GM11168 (cell line): ENCODE measurements at regions not wholly inside any gene's neighbourhood (a gene's known extent, or its start where the extent isn't known, plus 50 kb on each side); places are given as distances from the start of the nearest gene placed in this dataset.

ENCODE experiments used
- in situ Hi-C: fragments of 300-500 bp; cut with MboI; formaldehyde crosslinking; loops from one replicate; pipeline ENCODE4 v1.12.0; 2022; ENCODE audit warnings: low sequenced_read_pairs; ENCODE audit not compliant: unreplicated experiment

DNA sequence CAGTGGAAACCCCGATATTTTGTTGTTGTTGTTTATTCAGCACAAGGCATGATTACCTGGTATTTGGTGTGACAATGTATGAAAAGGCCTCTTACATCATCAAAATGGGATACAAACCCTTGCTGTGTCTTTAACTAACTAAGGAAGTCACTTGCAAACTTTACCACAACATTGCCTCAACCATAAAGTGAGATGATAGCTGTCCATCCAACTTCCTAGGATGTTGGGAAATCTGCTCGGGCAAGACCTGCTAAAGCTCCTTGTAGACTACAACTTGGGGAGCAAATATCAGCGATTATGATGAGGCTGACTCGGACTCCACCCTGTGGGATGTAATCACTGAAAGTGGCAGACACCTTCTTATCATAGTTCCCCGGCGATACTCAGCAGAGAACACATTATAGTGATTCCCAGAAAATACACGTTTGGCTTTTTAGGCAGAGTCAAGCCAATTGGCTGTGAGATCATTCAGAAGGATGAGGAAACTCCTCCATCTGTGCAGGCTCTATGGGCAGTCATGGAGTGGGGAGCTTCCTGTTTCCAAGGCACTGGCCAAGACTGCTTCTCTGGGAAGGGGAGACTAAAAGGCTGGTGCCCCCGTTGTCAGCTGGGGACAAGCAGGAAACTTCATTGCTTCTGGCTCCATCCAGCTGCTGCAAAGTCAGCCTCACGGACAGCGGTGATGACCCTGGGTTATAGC, 289.0 kb downstream of the RNF144A start:
- in situ Hi-C loops, result no loop called here

DNA sequence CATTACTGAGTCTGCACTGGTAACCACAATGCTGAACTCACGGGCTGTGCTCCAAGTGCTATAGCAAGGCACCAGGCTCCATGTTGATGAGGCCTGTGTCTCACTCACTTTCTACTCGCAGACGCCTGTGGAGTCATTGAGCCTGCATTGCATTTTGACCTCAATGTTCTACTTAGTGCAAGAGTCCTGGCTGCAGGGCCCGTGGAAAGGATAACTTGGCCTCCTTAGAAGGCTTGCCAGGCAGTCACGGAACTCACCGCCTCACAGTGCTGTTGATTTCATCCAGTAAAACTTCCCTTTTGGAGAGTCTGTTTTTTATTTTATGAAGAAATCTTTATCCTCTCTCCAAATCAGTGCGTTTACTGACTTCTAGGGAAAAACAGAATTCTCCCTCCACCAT, 290.4 kb downstream of the RNF144A start:
- in situ Hi-C loops, result no loop called here

DNA sequence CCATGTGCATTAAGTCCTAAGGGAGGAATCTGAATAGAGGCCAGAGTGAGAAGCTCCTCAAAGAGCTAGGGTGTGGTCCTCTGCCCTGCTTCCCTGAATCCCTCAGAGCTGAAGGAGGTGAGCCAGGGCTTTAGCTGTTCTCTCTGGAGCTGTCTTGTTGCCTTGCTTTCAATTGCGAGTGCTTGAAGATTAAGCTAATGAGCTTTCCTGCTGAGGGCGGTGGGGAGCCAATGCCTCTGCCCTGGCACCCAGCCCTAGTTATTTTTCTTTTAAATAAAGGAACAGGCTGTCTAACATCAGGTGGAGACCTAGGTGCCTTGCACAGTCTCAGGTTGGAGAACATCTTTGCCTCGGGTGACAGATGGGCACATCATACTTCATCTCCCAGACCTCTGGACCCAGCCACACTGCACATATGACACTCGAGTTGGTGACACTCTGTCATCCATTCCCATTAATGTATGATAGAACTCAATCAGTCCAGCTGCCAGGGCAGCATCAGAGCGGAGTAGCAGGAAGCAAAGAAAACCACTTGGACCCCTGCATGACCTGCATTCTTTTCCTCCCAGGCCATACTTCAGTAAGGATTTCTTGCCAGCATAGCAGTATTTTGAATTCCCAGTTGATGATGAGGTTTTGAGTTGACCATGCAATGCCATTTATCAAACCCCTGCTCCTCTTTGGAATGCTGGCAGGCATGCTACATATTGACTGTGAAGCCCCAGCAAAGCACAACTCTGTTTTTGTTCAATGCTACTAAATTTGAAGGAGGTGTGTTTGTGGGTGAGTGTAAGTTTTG, 292.7 kb downstream of the RNF144A start:
- in situ Hi-C loops, result no loop called here

DNA sequence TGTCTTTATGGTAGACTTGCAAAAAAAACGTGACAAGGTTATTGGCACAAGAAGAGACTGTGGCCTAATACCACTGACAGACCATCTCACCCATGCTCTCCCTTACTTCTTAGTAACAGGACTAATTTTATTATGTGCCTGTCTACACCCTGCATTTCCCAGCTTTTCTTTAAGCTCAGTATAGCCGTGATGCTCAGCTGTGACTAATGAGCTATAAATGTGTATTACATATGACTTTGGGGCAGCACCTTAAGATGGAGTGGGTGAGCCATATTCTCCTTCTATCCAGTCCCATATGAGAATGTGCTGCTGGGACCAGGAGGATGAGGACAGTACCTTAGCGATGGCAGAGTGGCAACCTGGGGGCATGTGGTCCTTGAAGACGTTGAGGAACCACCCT, 293.5 kb downstream of the RNF144A start:
- in situ Hi-C loops, result no loop called here

DNA sequence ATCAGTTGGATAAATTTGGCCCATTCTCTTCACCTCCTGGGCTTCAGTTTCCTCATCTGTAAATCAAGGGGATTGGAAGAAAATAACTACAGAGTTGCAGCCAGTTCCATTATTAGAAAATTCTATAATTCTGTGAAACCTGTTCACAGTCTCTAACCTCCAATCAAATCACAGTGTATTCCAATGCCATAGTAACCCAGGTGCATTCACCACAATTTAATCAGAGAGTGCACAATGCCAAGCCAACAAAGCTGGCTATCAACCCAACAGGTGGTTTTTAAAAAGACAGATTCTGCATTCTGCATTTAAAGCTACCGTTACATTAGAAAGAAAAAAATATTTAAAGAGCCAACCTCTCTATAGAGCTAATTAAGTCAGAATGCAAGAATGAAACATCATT, 308.6 kb downstream of the RNF144A start:
- in situ Hi-C loops, result no loop called here

DNA sequence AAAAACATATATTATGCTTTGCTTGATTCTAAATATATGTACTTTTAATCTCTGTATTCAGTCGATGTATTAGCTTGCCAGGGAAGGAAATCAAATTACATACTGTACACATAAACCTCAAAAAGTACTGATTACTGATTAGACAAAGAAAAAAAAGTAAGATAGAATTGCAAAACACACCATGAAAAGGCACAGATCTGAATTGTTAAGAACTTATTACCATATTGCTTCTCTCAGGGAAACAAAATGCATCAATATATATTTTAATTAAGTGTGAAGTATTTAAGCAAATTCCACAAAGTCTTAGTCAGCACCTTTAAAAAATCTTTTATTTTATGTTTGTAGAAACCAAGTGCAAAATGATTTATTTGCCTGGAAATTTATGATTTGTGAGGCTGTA, 309.3 kb downstream of the RNF144A start:
- in situ Hi-C loops, result no loop called here

DNA sequence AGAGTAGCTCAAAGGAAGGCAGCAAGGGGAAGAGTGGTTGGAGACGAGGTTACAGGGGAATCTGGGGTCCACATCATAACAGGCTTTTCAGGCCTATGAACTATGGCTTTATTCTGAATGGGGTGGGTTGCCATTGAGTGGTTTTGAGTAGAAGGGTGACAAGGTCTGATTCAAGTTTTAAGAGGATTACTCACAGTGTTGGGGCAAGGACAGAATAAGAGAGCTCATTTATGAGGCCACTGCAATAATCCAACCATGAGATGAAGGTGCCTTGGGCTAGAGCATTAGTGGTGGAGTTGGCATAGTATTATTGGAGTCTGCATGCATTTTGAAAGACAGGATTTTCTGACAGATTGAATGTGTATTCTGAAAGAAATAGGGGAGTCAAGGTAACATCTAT, 315.9 kb downstream of the RNF144A start:
- in situ Hi-C loops, result no loop called here

DNA sequence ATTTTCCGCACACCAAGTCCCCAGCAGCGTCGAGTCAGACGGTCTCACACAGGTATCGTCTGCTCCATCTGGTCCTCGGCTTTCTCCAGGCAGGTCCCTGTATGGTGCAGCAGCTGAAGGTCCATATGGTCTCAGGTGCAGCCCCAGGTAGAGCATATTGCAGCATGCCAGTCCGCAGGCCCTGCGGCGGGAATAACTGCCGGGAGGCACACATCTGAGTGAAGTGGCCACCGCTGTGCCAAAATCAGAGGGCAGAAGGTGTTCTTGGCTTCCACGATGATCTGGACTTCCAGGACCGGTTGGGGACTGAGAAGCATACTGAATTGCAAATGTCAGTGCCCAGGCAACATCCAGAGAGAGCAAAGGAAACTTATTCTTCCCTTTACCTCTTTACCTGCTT, 320.3 kb downstream of the RNF144A start:
- in situ Hi-C loops, result no loop called here

DNA sequence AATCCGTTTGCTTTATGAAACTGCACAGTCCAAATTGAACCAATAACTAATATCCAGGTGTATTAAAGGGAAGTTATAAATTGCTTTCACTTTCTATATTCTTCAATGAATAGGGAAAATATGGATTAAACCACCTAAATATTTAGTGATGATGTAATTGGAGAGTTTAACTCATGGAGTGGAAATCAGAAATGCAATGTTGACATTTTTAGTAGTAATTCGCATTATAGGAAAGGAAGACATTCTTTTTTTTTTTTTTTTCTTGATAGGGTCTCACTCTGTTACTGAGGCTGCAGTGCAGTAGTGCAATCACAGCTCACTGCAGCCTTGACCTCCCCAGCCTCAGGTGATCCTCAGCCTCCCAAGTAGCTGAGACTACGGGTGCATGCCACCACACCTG, 321.9 kb downstream of the RNF144A start:
- in situ Hi-C loops, result no loop called here

DNA sequence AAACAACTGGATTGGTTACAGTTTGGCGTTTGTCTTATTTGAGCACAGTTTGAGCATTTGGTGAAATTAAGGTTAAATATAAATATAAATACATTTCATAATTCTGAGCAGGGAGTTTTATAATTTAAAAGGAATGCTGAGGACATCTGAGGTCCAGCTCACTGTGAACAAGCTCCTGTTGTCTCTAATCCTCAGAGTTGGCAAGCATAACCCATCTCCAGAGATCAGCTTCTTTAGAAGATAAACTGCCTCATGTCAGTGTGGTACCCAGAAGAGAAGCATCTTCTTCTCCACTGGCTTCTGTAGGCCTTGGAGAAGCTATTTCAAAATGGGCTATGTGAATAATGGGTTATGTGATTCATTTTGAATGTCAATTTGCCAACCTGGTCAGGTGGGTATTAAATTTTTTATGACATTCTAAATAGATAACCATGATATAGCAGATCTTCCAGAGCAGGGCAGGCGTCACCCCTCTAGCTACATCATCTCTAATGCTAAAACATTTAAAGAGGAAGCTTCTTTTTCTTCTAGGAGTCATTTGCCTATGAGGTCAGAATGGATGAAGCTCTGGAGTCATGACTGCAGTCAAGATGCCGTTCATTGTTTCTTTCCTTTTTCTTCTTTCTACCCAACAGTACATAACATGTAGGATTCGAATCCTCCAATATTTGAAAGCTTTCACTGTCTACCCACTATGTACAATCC, 324.0 kb downstream of the RNF144A start:
- in situ Hi-C loops, result no loop called here

DNA sequence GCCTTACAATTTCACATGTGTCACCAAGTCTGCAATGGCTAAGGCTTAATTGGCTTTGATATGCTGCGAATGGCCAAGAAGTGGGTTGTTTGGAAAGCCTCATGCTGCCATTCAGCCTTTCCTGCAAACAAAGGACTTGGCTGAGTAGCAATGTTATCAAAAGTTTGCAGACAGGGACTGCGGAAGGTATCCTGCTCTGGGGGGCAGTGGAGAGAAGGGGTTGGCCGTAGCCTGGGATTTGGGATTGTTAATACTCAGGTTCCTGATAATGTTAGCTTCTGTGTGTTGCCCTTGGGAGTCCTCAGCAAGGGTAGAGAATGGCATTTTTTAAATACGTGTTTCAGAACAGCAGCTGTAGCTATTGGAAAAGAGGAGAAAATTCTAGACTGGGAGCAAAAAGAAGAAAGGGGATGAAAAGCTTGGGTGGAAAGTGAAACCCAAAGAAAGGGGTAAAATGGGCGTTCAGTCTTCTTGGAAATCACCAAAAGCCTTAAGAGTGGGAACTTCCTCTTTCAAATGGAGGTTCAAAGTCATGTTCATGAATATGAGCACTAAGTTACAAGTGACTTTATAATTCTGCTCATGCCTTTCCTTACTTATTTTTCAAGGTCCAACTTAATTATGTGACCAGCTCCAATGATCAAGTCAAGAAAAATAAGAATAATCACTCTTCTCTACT, 325.1 kb downstream of the RNF144A start:
- in situ Hi-C loops, result no loop called here

DNA sequence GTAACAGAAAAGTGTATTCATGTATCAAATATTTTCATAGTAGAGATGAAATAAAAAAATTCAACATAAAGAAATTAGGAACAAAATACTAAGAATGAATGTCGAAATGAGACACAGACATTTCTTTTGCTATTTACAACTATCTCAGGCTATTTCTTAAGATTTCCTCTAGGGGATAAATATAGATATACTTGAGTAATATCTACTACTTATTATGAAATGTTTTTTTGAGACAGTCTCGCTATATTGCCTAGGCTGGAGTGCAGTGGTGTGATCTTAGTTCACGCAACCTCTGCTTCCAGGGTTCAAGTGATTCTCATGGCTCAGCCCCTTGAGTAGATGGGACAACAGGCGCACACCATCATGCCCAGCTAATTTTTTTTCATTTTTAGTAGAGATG, 326.1 kb downstream of the RNF144A start:
- in situ Hi-C loops, result no loop called here

DNA sequence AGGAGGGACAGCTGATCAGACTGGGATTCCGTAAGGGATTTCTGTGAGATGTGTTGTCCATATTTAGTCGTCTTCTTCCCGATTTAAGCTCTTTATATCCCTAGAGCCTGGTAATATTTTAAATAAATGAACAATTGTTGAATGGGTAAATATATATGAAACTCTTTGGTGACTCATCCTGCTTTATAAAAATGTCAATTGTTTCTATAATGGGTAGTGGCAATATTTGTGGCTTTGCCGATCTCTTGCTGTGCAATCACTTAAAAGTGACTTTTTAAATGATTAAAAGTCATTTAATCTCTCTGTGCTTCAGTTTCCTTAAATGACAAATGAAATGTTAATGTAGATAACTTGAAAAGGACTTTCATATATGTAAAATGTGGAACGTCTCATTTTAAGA, 339.2 kb downstream of the RNF144A start:
- in situ Hi-C loops, result no loop called here

DNA sequence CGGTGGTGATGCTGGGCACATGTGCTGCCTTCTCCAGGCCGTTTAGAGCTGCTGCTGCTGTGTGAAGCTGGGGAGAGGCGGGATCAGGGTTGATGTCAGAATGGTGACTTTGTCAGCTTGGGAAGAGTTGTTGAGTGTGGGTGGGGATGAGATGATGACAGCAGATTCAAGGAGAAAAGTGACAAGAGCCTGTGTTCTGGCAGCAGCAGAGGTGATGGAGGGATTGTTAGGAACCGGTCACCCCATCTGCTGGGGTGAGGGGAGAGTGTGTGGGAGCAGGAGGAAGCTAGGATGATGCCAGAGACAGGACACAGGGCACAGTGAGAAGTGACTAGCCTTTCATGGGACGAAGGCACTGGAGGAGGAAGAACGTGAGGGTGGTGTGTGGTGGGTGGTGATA, 345.5 kb downstream of the RNF144A start:
- in situ Hi-C loops, result no loop called here

DNA sequence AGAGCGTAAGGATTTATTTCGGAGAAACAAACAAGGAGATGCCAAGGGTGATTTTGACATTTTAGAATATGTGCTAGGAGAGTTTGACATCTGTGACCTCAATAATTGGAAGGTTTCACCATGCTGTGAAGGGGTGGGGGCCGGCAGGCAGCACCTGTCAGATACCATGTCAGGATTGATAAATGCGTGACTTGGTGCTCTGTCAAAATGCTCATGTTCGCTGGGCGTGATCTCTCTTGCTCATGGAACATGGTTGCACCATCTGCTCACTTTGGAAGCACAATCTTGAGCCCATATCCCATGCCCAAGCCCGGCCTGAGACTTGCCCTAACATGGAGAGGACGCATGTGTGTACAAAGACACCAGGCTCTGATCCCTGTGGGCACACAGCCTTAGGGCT, 347.6 kb downstream of the RNF144A start:
- in situ Hi-C loops, result no loop called here

DNA sequence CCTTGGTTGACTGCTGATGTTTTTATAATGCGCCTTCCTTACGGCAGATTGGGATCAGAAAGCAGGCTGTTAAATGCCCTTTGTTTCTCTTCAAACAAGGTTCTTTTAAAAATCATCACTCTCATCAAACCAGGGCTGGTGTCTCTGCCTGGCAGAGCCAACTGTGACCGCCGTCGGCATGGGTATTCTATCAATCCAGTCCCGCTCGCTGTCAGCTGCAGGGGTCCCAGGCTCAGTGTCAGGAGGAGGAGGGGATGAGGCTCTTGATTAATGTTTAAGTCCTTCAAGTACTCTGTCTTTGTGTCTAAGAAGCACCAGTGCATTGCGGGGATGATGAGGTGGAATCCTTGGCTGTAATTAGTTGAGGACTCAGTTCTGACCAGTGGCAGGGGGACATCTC, 348.1 kb downstream of the RNF144A start:
- in situ Hi-C loops, result no loop called here

DNA sequence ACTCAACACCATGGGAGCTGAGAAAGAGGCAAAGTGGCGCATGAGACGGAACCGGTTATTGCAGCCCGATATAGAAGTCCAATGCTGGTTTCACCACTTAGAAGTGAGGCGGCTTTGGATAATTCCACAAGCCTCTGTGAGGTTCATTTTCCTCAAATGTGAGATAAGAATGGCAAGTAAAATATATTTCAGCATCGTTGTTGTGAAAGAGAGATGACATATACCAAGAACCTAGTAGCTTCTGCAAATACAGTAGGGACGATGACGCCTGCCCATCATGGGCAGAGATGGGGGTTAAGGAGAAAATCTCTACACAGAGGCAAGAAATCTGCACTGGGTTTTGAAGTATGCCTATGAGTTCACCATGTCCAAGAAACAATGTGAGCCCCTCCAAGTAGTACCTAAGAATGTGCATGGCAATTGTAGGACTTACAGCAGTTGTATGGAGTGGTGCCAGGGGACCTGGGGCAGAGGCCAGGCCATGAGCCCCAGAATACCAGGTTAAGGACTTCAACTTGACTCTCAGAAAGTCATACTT, 352.0 kb downstream of the RNF144A start:
- in situ Hi-C loops, result no loop called here

DNA sequence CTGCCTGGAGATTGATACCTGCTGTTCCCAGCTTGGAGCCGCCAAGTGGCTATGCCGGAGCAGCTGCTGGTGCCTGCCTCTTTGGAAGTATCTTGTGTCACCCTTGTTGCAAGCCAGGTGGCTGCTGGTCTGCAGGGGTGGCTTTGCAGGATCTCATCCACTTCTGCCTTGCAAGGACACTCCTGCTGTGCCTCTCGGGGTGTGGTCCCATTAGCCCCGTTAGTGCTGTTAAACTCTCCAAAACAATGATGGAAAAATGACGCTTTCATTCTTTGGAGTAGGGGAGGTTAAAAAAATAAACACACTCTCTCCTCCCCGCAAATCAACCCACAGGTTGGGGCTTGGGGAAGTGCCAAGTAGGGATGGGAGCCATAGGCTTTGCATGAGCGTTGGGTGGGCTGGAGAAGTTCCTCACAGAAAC, 352.8 kb downstream of the RNF144A start:
- in situ Hi-C loops, result no loop called here

DNA sequence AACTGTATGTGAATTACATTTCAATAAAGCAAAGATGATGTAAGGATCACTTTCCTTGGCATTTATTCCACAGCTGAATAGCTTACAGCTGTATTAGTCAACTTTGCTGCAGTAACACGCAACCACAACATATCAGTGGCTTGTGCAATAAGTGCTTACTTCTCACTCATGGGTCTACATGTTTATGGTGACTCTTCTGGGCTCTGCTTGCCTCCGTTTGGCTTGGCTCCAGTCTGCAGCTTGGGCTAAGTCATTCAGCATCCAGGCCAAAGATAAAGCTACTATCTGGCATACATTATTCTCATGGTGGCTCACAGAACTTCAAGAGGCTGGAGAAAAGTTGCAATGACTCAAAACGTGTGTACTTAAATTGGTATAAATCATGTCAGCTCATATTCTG, 355.0 kb downstream of the RNF144A start:
- in situ Hi-C loops, result no loop called here

DNA sequence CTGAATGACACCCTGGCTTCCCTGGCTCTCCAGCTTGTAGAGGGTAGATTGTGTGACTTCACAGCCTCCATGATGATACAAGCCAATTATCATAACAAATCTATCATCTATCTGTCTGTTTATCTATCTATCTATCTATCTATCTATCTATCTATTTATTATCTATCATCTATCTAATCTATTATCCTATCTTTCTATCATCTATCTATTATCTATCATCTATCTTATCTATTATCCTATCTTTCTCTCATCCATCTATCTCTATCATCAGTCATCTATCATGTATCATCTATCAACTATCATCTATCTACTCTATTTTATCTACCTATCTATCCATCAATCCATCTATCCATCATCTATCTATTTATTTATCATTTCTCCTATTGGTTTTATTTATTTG, 361.8 kb downstream of the RNF144A start:
- in situ Hi-C loops, result no loop called here
